ENCODE measurements at regions not wholly inside any gene's neighbourhood (a gene's known extent, or its start where the extent isn't known, plus 50 kb on each side); places are given as distances from the start of the nearest gene placed in this dataset.

- H3K27ac ChIP-seq (ENCODE audit: low read depth): no peak overlapping the region
- no peaks in the 10 kb centered on the region for H3K79me2 ChIP-seq (replicated peaks; ENCODE audit: insufficient read depth)
- DNase-seq (ENCODE audit: low spot score) (no peak), ATAC-seq (no peak)
- H3K36me3 Mint-ChIP-seq (ENCODE audit: low read depth): peaks cover 10% of the 10 kb centered on the region
- H3K4me3 ChIP-seq: no peak overlapping the region
- no peak overlapping the region for H2AFZ ChIP-seq
- no peak overlapping the region for H3K4me2 ChIP-seq
- no peaks in the 10 kb centered on the region for H3F3A ChIP-seq (replicated peaks; ENCODE audit: low read depth)
- H3K36me3 ChIP-seq (ENCODE audit: insufficient read depth): no peaks in the 10 kb centered on the region
- H3K4me1 ChIP-seq (ENCODE audit: insufficient read depth): no peaks in the 10 kb centered on the region; the same call in 1 of the 2 replicates
- H4K20me1 ChIP-seq (replicated peaks; ENCODE audit: insufficient read depth): no peaks in the 10 kb centered on the region
- peaks cover 2% of the 10 kb centered on the region for H3K27me3 Mint-ChIP-seq (ENCODE audit: insufficient read depth, low read depth, poor library complexity)
- no peak overlapping the region for H3K27ac Mint-ChIP-seq
- peaks cover 25% of the 10 kb centered on the region for H3K9me3 Mint-ChIP-seq
- H3K4me3 Mint-ChIP-seq: no peak overlapping the region
- no peaks in the 10 kb centered on the region for H3K9me2 ChIP-seq (ENCODE audit: insufficient read depth)
- H3K27me3 ChIP-seq (ENCODE audit: insufficient read depth): no peaks in the 10 kb centered on the region
- TF ChIP-seq JUNB (IDR thresholded peaks at IDR 0.05; ENCODE audit: unreplicated experiment): no peak
- TF ChIP-seq, protein P1, sequence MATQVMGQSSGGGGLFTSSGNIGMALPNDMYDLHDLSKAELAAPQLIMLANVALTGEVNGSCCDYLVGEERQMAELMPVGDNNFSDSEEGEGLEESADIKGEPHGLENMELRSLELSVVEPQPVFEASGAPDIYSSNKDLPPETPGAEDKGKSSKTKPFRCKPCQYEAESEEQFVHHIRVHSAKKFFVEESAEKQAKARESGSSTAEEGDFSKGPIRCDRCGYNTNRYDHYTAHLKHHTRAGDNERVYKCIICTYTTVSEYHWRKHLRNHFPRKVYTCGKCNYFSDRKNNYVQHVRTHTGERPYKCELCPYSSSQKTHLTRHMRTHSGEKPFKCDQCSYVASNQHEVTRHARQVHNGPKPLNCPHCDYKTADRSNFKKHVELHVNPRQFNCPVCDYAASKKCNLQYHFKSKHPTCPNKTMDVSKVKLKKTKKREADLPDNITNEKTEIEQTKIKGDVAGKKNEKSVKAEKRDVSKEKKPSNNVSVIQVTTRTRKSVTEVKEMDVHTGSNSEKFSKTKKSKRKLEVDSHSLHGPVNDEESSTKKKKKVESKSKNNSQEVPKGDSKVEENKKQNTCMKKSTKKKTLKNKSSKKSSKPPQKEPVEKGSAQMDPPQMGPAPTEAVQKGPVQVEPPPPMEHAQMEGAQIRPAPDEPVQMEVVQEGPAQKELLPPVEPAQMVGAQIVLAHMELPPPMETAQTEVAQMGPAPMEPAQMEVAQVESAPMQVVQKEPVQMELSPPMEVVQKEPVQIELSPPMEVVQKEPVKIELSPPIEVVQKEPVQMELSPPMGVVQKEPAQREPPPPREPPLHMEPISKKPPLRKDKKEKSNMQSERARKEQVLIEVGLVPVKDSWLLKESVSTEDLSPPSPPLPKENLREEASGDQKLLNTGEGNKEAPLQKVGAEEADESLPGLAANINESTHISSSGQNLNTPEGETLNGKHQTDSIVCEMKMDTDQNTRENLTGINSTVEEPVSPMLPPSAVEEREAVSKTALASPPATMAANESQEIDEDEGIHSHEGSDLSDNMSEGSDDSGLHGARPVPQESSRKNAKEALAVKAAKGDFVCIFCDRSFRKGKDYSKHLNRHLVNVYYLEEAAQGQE (IDR thresholded peaks at IDR 0.05; ENCODE audit: unreplicated experiment): no peak
- 0 out of 3 replicates have a peak, but pooled peaks cover 4% of the 10 kb centered on the region for H3K4me1 Mint-ChIP-seq
Observed at GRCh38 chr20:23266530-23267398, 83.8 kb upstream of the NXT1 start.

GRCh38 chr20:23265226-23265625 lies 85.4 kb upstream of the NXT1 start:
- H3K4me1 ChIP-seq (ENCODE audit: insufficient read depth): no peaks in the 10 kb centered on the region
- DNase-seq (ENCODE audit: low spot score) (no peak), ATAC-seq (no peak)
- no peaks in the 10 kb centered on the region for H4K20me1 ChIP-seq (replicated peaks; ENCODE audit: insufficient read depth)
- H3K27ac Mint-ChIP-seq: no peak overlapping the region
- H3K4me1 Mint-ChIP-seq: 0 out of 3 replicates have a peak, but pooled peaks cover under 1% of the 10 kb centered on the region
- no peak overlapping the region for H3K4me3 ChIP-seq
- H3K27me3 Mint-ChIP-seq (ENCODE audit: insufficient read depth, low read depth, poor library complexity): peaks cover 2% of the 10 kb centered on the region
- no peaks in the 10 kb centered on the region for H3K27me3 ChIP-seq (ENCODE audit: insufficient read depth)
- no peaks in the 10 kb centered on the region for H3K36me3 ChIP-seq (ENCODE audit: insufficient read depth)
- no peak overlapping the region for H3K27ac ChIP-seq (ENCODE audit: low read depth)
- no peaks in the 10 kb centered on the region for H3K79me2 ChIP-seq (replicated peaks; ENCODE audit: insufficient read depth)
- TF ChIP-seq ZNF114 (CRISPR knock-in tag; IDR thresholded peaks at IDR 0.05) (no peak), JUNB (IDR thresholded peaks at IDR 0.05; ENCODE audit: unreplicated experiment) (no peak)
- TF ChIP-seq, protein P2, sequence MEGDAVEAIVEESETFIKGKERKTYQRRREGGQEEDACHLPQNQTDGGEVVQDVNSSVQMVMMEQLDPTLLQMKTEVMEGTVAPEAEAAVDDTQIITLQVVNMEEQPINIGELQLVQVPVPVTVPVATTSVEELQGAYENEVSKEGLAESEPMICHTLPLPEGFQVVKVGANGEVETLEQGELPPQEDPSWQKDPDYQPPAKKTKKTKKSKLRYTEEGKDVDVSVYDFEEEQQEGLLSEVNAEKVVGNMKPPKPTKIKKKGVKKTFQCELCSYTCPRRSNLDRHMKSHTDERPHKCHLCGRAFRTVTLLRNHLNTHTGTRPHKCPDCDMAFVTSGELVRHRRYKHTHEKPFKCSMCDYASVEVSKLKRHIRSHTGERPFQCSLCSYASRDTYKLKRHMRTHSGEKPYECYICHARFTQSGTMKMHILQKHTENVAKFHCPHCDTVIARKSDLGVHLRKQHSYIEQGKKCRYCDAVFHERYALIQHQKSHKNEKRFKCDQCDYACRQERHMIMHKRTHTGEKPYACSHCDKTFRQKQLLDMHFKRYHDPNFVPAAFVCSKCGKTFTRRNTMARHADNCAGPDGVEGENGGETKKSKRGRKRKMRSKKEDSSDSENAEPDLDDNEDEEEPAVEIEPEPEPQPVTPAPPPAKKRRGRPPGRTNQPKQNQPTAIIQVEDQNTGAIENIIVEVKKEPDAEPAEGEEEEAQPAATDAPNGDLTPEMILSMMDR (conservative IDR thresholded peaks at IDR 0.05; ENCODE audit: low read depth in 2 of 2): no peak
- no peaks in the 10 kb centered on the region for H3F3A ChIP-seq (replicated peaks; ENCODE audit: low read depth)
- H3K4me3 Mint-ChIP-seq: no peak overlapping the region
- no peaks in the 10 kb centered on the region for H3K9me2 ChIP-seq (ENCODE audit: insufficient read depth)
- peaks cover 25% of the 10 kb centered on the region for H3K9me3 Mint-ChIP-seq
- peaks cover 10% of the 10 kb centered on the region for H3K36me3 Mint-ChIP-seq (ENCODE audit: low read depth)
- no peak overlapping the region for H2AFZ ChIP-seq
- H3K4me2 ChIP-seq: no peak overlapping the region
